Activated naive CD8-positive, alpha-beta T cell (primary cell): ENCODE measurements at regions not wholly inside any gene's neighbourhood (a gene's known extent, or its start where the extent isn't known, plus 50 kb on each side); places are given as distances from the start of the nearest gene placed in this dataset.

Source experiments
- H3K27ac Mint-ChIP-seq: one replicate; pipeline ENCODE4 v1.8.0; 2021; ENCODE audit warnings: mixed read lengths
- H3K27me3 Mint-ChIP-seq: one replicate; pipeline ENCODE4 v1.8.0; 2021; ENCODE audit warnings: mixed read lengths
- H3K36me3 Mint-ChIP-seq: one replicate; pipeline ENCODE4 v1.8.0; 2021; ENCODE audit warnings: mixed read lengths
- H3K4me1 Mint-ChIP-seq: one replicate; pipeline ENCODE4 v1.8.0; 2021; ENCODE audit warnings: low read depth, mixed read lengths
- H3K4me3 Mint-ChIP-seq: one replicate; pipeline ENCODE4 v1.8.0; 2021; ENCODE audit warnings: mild to moderate bottlenecking, mixed read lengths
- H3K9me3 Mint-ChIP-seq: one replicate; pipeline ENCODE4 v1.8.0; 2021; ENCODE audit warnings: low read depth, mixed read lengths

DNA sequence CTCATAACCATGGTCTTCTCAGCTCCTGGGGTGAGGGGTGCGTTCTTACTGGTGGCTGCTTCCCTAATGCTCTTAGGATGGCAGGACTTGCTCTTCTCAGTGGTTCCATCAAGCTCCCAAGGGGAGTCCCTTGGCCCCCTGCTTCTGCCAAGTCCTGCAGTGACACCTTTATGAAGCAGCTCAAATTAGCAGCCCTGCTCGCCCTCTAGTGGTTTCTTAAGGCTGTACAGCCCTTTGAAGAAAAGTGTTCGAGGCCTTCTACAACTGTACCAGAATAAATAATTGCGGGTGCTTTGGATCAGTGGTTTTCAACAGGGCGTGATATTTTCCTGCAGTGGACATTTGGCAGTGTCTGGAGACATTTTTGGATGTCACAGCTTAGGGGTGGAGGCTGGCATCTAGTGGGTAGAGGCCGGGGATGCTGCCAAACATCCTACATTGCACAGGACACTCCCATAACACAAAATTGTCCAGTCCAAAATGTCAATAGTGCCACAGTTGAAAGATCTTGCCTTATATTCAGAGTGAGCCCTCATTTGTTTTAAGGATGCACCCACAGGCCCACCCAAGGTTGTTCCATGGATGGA is 204.7 kb upstream of the S100G start:
- no peak overlapping the region for H3K27ac Mint-ChIP-seq
- no peaks in the 10 kb centered on the region for H3K27me3 Mint-ChIP-seq
- no peaks in the 10 kb centered on the region for H3K36me3 Mint-ChIP-seq
- no peak overlapping the region for H3K4me3 Mint-ChIP-seq
- peaks cover 6% of the 10 kb centered on the region for H3K4me1 Mint-ChIP-seq
- H3K9me3 Mint-ChIP-seq: no peaks in the 10 kb centered on the region

DNA sequence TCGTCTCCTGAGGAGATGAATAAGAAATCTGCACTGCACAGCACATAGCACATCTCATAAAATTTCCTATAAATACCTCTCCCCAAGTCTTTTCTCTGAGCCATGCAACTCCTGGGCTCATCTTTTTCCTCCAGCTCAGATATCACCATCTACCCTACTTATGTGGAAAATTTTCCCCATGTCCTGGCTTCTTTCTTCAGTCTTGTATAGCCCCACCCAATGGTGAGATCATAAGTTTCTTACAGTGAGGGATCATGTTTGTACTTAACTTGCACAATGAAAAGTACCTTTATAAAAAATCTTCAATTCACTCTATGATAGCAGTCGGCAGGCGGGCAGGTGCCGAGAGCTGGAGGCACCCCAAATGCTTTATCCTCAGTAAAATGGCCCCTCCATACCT is 198.6 kb upstream of the S100G start:
- Mint-ChIP-seq H3K4me1 (peaks cover 6% of the 10 kb centered on the region), H3K4me3 (no peak overlapping the region), H3K36me3 (no peaks in the 10 kb centered on the region), H3K27ac (no peak overlapping the region), H3K9me3 (no peaks in the 10 kb centered on the region), H3K27me3 (no peaks in the 10 kb centered on the region)

DNA sequence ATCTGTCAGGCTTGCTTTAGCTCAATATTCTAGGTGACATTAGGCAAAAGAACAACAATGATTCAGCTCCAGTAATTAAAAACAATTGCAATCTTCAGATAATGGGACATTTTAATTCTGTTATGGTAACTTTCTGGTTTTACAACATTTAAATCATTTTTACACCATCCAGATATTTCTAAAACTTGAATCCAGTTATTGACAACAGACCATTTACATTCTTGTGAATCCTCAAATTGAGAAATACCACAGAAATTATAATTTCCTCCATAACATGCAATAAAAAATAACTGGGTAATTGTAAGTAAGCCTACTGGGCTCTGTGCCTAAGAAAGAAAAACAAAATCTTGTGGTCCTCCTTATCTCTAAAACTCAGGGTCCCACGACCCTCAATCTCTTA is 195.0 kb upstream of the S100G start:
- no peak overlapping the region for H3K4me3 Mint-ChIP-seq
- no peak overlapping the region for H3K27ac Mint-ChIP-seq
- H3K36me3 Mint-ChIP-seq: no peaks in the 10 kb centered on the region
- no peaks in the 10 kb centered on the region for H3K27me3 Mint-ChIP-seq
- no peaks in the 10 kb centered on the region for H3K4me1 Mint-ChIP-seq
- no peaks in the 10 kb centered on the region for H3K9me3 Mint-ChIP-seq

DNA sequence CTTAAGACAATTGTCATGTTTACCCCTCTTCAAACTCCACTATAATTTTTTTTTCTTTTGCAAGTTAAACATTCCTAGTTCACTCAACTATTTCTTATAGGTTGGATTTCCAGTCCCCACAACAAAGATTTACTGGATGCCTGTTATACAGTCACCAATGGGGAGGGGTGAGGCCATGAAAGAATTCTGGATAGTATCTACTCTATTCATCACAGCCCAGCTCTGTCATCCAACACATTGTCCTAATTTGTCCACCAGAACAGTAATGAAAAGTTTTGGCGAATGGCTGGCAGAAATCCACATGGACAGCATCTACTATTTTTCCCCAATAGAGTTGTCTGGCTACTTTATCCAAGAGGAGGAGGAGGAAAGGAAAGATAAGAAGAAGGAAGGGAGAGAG is 192.7 kb upstream of the S100G start:
- Mint-ChIP-seq H3K4me3 (no peak overlapping the region), H3K36me3 (no peaks in the 10 kb centered on the region), H3K9me3 (no peaks in the 10 kb centered on the region), H3K27me3 (no peaks in the 10 kb centered on the region), H3K4me1 (no peaks in the 10 kb centered on the region), H3K27ac (no peak overlapping the region)

DNA sequence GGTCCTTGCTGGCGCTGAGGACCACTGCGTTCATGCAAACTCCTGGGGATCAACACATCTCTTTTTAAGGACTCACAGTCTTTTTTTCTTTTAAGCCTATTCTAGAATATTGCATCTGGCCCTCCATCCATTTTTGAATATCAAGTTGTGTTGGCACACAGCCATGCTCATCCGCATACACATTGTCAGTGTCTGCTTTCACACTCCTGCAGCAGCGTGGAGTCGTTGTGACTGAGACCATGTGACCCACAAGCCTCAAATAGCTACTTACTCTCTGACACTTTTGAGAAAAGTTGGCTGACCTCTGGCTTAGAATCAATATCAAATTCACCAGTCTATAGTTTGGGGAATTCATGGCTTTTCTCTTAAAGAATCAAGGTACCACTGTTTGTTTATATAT is 191.8 kb upstream of the S100G start:
- Mint-ChIP-seq H3K36me3 (no peaks in the 10 kb centered on the region), H3K4me3 (no peak overlapping the region), H3K9me3 (no peaks in the 10 kb centered on the region), H3K27ac (no peak overlapping the region), H3K27me3 (no peaks in the 10 kb centered on the region), H3K4me1 (no peaks in the 10 kb centered on the region)

DNA sequence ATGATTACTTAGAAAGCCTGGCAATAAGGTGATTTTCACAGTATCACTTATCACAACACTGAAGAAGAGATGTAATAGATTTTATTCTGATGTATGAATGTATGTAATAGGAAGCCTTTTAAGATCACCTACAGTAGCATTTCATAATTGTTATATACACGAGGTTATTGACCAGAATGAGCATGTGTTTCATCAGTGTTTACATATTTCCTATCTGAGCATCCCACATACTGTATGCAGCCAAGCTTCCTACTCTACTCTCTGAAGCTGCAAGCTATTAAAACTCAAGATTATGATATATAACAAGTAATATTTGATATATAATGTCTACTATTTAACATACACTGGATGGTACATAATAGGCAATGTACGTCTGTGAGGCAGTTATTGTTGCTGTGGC is 190.9 kb upstream of the S100G start:
- Mint-ChIP-seq H3K27me3 (no peaks in the 10 kb centered on the region), H3K36me3 (no peaks in the 10 kb centered on the region), H3K4me1 (no peaks in the 10 kb centered on the region), H3K4me3 (no peak overlapping the region), H3K27ac (no peak overlapping the region), H3K9me3 (no peaks in the 10 kb centered on the region)

DNA sequence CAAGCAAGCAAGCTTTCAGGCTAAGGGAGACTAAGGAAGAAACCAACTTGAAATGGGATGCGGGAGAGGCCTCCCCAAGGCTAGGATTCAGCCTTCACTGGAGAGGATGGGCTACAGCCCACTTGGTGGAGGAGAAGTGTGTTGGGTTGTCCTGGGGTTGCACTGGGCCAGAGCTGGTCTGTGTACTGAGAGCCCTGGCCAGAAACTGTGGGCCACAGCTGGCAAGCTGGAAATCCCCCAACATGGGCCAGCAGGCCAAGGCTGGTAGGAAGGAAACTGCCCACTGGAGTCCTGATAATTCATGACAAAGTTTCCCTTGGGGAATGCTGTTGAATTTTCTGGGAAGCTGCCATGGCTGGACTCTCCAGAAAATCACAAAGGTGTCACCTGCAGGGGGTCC is 188.0 kb upstream of the S100G start:
- Mint-ChIP-seq H3K9me3 (no peaks in the 10 kb centered on the region), H3K27me3 (peaks cover 2% of the 10 kb centered on the region), H3K27ac (no peak overlapping the region), H3K4me1 (no peaks in the 10 kb centered on the region), H3K4me3 (no peak overlapping the region), H3K36me3 (no peaks in the 10 kb centered on the region)

DNA sequence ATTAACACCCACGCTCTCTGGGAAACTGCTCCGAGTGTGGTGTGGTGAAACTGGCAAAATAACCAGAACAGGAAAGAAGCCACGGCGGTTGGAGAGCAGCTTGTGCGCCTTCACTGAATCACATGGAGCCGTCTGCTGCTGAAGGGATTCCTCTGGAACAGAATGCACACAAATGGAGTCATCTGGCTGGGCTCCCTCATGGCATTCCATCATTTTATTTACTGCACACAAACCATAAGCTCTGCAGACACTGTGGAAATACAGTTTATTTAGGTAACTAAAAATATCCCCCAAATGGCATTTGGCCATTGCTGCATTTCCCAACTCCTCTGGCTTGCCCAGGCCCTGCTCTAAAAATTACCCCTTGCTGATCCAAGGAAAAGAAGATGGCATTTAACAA is 187.0 kb upstream of the S100G start:
- no peaks in the 10 kb centered on the region for H3K4me1 Mint-ChIP-seq
- H3K36me3 Mint-ChIP-seq: no peaks in the 10 kb centered on the region
- H3K9me3 Mint-ChIP-seq: no peaks in the 10 kb centered on the region
- no peak overlapping the region for H3K4me3 Mint-ChIP-seq
- H3K27me3 Mint-ChIP-seq: peaks cover 2% of the 10 kb centered on the region
- no peak overlapping the region for H3K27ac Mint-ChIP-seq

DNA sequence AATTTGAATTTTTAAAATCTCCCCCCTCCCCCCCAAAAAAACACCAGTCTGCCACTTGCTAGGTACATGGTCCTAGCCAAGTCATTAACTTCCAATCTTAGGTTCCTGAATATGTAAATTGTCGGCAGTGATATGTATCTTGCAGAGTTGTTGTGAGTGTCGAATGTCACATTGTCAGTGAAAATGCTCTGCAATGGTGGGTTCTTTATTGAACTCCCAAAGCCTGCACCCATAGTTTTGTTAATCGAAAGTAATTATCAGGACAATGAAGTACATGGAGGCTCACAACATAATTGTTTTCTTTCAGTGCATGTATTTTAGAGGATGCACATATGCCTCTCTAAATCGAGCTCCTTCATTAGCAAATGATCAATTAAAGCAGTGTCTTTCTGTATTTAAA is 185.6 kb upstream of the S100G start:
- Mint-ChIP-seq H3K4me3 (no peak overlapping the region), H3K27me3 (peaks cover 2% of the 10 kb centered on the region), H3K36me3 (no peaks in the 10 kb centered on the region), H3K9me3 (no peaks in the 10 kb centered on the region), H3K27ac (no peak overlapping the region), H3K4me1 (no peaks in the 10 kb centered on the region)

DNA sequence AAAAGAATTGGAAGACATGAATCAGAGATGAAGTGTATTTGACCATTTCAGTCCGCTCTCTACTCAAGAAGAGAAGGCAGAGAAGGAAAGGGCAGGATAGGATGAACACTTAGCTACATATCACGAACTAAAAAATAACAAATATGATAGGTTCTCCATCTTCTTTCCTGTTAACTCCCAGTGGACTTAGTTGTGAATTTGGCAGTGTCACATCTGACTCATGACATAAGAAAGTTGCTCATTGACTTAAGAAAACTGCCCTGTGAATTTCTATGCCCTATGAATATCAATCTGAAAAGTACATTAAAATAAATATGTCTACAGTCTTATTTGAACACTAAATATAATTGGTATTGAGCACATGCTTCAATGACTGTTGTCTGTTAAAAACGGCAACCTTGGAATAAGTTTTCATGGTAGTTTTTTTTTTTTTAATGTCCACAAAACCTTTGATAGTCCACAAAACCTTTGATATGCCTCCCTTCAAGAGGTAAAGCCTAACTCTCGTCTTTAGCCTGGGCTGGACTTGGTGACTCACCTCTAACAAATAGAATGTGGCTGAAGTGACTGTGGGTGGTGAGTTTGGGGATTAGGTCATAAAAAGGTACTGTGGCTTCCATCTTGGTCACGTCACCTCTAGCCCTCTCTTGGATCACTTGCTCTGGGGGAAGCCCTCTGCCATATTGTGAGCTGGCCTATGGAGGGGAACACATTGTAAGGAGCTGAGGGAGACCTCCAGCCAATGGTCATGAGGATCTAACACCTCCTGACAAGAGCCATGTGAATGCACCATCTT is 184.7 kb upstream of the S100G start:
- H3K36me3 Mint-ChIP-seq: no peaks in the 10 kb centered on the region
- H3K4me1 Mint-ChIP-seq: no peaks in the 10 kb centered on the region
- H3K9me3 Mint-ChIP-seq: no peaks in the 10 kb centered on the region
- H3K27ac Mint-ChIP-seq: no peak overlapping the region
- H3K27me3 Mint-ChIP-seq: peaks cover 2% of the 10 kb centered on the region
- no peak overlapping the region for H3K4me3 Mint-ChIP-seq

DNA sequence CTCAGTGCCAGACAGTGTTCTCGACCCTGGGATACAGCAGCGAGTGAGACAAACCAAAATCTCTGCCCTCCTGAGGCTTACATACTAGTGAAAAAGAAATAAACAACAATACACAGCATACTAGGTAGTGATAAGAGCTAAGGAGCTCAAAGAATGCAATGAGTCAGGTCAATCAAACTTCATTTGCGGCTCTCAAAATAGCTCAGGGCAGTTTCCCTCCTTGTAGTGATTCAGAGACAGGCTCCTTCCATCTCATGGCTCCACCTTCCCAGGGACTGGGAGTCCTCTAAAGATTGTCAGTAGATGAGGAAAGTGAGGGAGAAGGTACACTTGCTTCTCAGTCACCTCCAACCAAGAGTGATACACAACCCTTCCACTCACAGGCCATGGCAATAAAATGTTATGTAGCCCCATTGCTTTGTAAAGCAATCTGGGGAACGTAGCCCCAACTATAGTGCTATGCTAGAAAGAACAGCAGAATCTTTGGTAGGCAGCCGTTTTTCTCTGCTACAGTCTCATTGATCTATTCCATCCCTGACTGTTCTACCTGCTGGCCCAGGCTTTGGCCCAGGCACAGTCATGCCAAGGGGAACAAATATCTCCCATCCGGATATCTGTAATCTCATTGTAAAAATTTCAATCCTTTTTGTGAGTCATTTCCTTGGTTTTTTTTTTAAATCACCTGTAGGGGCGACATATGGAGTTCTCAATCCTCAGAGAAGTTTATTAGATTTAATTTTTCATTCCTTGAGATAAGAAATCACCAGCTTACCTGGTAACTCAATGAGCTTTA is 183.1 kb upstream of the S100G start:
- peaks cover 2% of the 10 kb centered on the region for H3K27me3 Mint-ChIP-seq
- H3K4me1 Mint-ChIP-seq: peaks cover 4% of the 10 kb centered on the region
- no peak overlapping the region for H3K27ac Mint-ChIP-seq
- no peaks in the 10 kb centered on the region for H3K9me3 Mint-ChIP-seq
- no peaks in the 10 kb centered on the region for H3K36me3 Mint-ChIP-seq
- no peak overlapping the region for H3K4me3 Mint-ChIP-seq

DNA sequence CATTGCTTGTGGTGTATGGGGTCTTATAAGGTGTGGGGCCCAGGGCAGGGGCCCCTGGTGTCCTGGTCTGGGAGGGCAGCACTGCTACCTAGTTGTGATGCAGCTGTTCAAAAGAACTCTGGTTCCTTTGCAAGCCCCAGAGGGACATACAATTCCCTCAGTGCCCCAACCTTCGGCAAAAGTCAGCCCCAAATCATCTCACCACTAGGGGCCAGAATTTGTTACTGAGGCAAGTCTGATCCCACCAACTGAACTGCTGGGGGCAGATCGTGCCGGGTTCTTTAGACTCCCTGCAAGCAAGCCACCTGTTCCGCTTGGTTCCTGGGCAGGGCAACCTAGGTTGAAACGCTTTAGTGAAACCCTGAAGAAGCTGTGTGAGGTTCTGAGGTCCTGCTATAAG is 180.1 kb upstream of the S100G start:
- H3K27me3 Mint-ChIP-seq: peaks cover 2% of the 10 kb centered on the region
- no peaks in the 10 kb centered on the region for H3K9me3 Mint-ChIP-seq
- H3K4me1 Mint-ChIP-seq: peaks cover 7% of the 10 kb centered on the region
- no peaks in the 10 kb centered on the region for H3K36me3 Mint-ChIP-seq
- no peak overlapping the region for H3K27ac Mint-ChIP-seq
- H3K4me3 Mint-ChIP-seq: no peak overlapping the region

DNA sequence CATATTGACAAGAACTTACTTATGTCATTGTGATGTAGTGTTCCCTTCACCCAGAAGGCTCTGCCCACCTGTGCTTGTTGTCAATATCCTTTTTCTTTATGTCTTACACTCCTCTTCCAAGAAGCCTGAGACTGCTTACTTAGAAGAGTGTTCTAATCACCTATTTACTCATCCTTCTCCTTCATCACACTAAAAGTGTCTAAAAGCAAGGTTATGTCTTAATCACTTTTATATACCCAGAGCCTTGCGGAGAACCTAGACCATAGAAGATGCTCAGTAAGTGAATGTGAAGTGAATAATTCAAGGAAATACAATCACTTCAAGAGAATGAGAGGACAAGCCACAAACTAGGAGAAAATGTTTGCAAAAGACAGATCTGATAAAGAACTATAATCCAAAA is 177.6 kb upstream of the S100G start:
- H3K36me3 Mint-ChIP-seq: no peaks in the 10 kb centered on the region
- no peaks in the 10 kb centered on the region for H3K27me3 Mint-ChIP-seq
- H3K4me3 Mint-ChIP-seq: no peak overlapping the region
- H3K4me1 Mint-ChIP-seq: peaks cover 7% of the 10 kb centered on the region
- no peaks in the 10 kb centered on the region for H3K9me3 Mint-ChIP-seq
- no peak overlapping the region for H3K27ac Mint-ChIP-seq

DNA sequence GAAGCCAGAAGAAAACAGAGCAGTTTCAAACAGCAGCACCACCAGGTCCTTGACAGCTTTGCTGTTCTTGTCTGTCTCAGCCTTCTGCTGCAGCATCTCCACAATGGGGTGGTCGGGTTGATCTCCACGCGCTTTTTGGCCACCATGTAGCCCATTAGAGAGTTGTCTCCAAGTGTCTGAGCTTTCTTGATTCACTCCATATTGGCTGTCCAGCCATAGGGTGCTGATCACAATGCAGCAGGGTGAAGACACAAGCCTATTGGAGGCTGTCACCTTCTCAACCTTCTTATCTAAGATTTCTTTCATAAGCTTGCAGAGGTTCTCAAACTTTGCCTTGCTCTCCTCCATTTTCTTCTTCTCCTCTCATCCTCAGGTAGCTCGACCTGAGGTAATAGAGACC is 175.4 kb upstream of the S100G start:
- no peak overlapping the region for H3K27ac Mint-ChIP-seq
- H3K27me3 Mint-ChIP-seq: no peaks in the 10 kb centered on the region
- no peak overlapping the region for H3K4me3 Mint-ChIP-seq

DNA sequence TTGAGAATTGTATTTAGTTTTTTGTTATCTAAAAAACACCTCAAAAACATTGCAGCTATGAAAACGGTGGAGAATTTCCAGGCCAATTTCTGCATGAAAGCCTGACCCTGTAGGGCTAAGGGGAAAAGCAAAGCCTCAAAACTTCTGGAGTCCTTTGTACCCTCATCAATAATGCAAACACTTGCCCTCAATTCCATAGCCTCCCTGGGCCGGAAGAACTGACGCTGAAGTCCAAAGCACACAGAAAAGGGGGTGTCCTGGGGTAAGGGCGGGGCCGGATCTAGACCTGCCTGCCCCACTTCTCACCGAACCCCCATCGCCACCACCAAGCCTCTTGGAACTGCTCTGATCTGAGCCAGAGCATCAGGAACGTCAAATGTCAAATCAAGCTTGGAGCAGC is 173.9 kb upstream of the S100G start:
- Mint-ChIP-seq H3K36me3 (no peaks in the 10 kb centered on the region), H3K9me3 (no peaks in the 10 kb centered on the region), H3K27ac (no peak overlapping the region), H3K4me1 (peaks cover 23% of the 10 kb centered on the region), H3K27me3 (no peaks in the 10 kb centered on the region), H3K4me3 (no peak overlapping the region)

More for the DNA sequence above, 175.4 kb upstream of the S100G start:
- Mint-ChIP-seq H3K9me3 (no peaks in the 10 kb centered on the region), H3K4me1 (peaks cover 17% of the 10 kb centered on the region), H3K36me3 (no peaks in the 10 kb centered on the region)
